GM21360 (cell line): ENCODE measurements at regions not wholly inside any gene's neighbourhood (a gene's known extent, or its start where the extent isn't known, plus 50 kb on each side); places are given as distances from the start of the nearest gene placed in this dataset.

ENCODE experiments used
- ATAC-seq: cut with Tn5 transposase; IDR thresholded peaks from one replicate; pipeline ENCODE4 v1.9.1; 2021; ENCODE audit warnings: mild to moderate bottlenecking, moderate library complexity; ENCODE audit not compliant: unreplicated experiment

- ATAC-seq = no peak
Observed at GRCh38 chr13:84418041-84418440, 535.8 kb upstream of the SLITRK1 start.

- ATAC-seq = no peak
Observed at GRCh38 chr13:84417416-84417815, 535.1 kb upstream of the SLITRK1 start.

GRCh38 chr13:84413016-84413415 lies 530.7 kb upstream of the SLITRK1 start:
- ATAC-seq = no peak

- no peak for ATAC-seq
Observed at GRCh38 chr13:84405286-84405685, 523.0 kb upstream of the SLITRK1 start.

- ATAC-seq = no peak
Observed at GRCh38 chr13:84400706-84401105, 518.4 kb upstream of the SLITRK1 start.

- ATAC-seq = no peak
Observed at GRCh38 chr13:84399320-84400085, 517.2 kb upstream of the SLITRK1 start.

- ATAC-seq = no peak
Observed at GRCh38 chr13:84393981-84394625, 511.8 kb upstream of the SLITRK1 start.

- ATAC-seq = no peak
Observed at GRCh38 chr13:84380866-84381265, 498.6 kb upstream of the SLITRK1 start.

- no peak for ATAC-seq
Observed at GRCh38 chr13:84377106-84377505, 494.8 kb upstream of the SLITRK1 start.

GRCh38 chr13:84366506-84366905 lies 484.2 kb upstream of the SLITRK1 start:
- no peak for ATAC-seq

GRCh38 chr13:84362777-84363176 lies 480.5 kb upstream of the SLITRK1 start:
- no peak for ATAC-seq

GRCh38 chr13:84360822-84361221 lies 478.5 kb upstream of the SLITRK1 start:
- no peak for ATAC-seq

- no peak for ATAC-seq
Observed at GRCh38 chr13:84358601-84359000, 476.3 kb upstream of the SLITRK1 start.

GRCh38 chr13:84352946-84353345 lies 470.7 kb upstream of the SLITRK1 start:
- ATAC-seq = no peak

- ATAC-seq = no peak
Observed at GRCh38 chr13:84339456-84339855, 457.2 kb upstream of the SLITRK1 start.

GRCh38 chr13:84332346-84332745 lies 450.1 kb upstream of the SLITRK1 start:
- ATAC-seq = no peak

- ATAC-seq = no peak
Observed at GRCh38 chr13:84315527-84315926, 433.3 kb upstream of the SLITRK1 start.

GRCh38 chr13:84303035-84303434 lies 420.8 kb upstream of the SLITRK1 start:
- ATAC-seq = no peak

- ATAC-seq = no peak
Observed at GRCh38 chr13:84297251-84297650, 415.0 kb upstream of the SLITRK1 start.

- ATAC-seq = no peak
Observed at GRCh38 chr13:84296401-84296800, 414.1 kb upstream of the SLITRK1 start.

- no peak for ATAC-seq
Observed at GRCh38 chr13:84294576-84294975, 412.3 kb upstream of the SLITRK1 start.

- no peak for ATAC-seq
Observed at GRCh38 chr13:84290386-84290785, 408.1 kb upstream of the SLITRK1 start.

GRCh38 chr13:84279166-84279565 lies 396.9 kb upstream of the SLITRK1 start:
- no peak for ATAC-seq
